Mesenchymal stem cell (in vitro differentiated cells and primary cell): ENCODE measurements at regions not wholly inside any gene's neighbourhood (a gene's known extent, or its start where the extent isn't known, plus 50 kb on each side); places are given as distances from the start of the nearest gene placed in this dataset. TPM values are rescaled to one million over a fixed set of nuclear protein-coding genes. Genes with fewer than 3 reads are reported as not detected.

Experiments used
- small RNA-seq: library from polyadenylated mRNA; stranded (forward); fragments of <200 nt; extraction: miRNeasy Mini kit (QIAGEN cat#:217004); gene quantifications from one replicate; pipeline ENCODE3, GENCODE V24; 2013; ENCODE audit warnings: low read depth

Small RNAs in the stretch of these regions (small RNA-seq; reads per million reads assigned to genes)
- gene RN7SL496P: not detected
- gene RNU6-719P: not detected
